Neuronal stem cell (in vitro differentiated cells): ENCODE measurements at regions not wholly inside any gene's neighbourhood (a gene's known extent, or its start where the extent isn't known, plus 50 kb on each side); places are given as distances from the start of the nearest gene placed in this dataset.

Source experiments
- DNase-seq: peaks from one replicate; pipeline ENCODE4 v3.0.0-alpha.2; 2013; ENCODE audit warnings: low spot score
- H2AFZ ChIP-seq: one replicate; pipeline ENCODE4 v1.6.1; 2013; ENCODE audit warnings: mild to moderate bottlenecking, low read length, inconsistent platforms
- H2AK5ac ChIP-seq: 2 replicates; pipeline ENCODE4 v1.6.1; 2013; ENCODE audit warnings: low read depth, mild to moderate bottlenecking, inconsistent platforms, low read length, moderate library complexity, mixed read lengths
- H2BK120ac ChIP-seq: 2 replicates; pipeline ENCODE4 v1.6.1; 2013; ENCODE audit warnings: low read depth, mild to moderate bottlenecking, inconsistent platforms, low read length, moderate library complexity, mixed read lengths
- H2BK12ac ChIP-seq: one replicate; pipeline ENCODE4 v1.6.1; 2013; ENCODE audit warnings: low read length, inconsistent platforms
- H2BK15ac ChIP-seq: 2 replicates; pipeline ENCODE4 v1.6.1; 2013; ENCODE audit warnings: mild to moderate bottlenecking, low read length, inconsistent platforms, mixed read lengths
- H2BK5ac ChIP-seq: one replicate; pipeline ENCODE4 v1.6.1; 2013; ENCODE audit warnings: inconsistent platforms, mild to moderate bottlenecking, low read length, moderate library complexity
- H3K14ac ChIP-seq: one replicate; pipeline ENCODE4 v1.6.1; 2013; ENCODE audit warnings: low read length, inconsistent platforms
- H3K18ac ChIP-seq: 2 replicates; pipeline ENCODE4 v1.6.1; 2013; ENCODE audit warnings: low read length, inconsistent platforms
- H3K23ac ChIP-seq: 2 replicates; pipeline ENCODE4 v1.6.1; 2013; ENCODE audit warnings: low read depth, mild to moderate bottlenecking, mixed read lengths, low read length, inconsistent platforms; ENCODE audit not compliant: poor library complexity
- H3K27ac ChIP-seq: replicated peaks from 3 replicates; pipeline ENCODE4 v1.5.1; 2013; ENCODE audit warnings: low read length, inconsistent platforms
- H3K27me3 ChIP-seq, 3 experiments: 2 replicates each; pipeline ENCODE4 v1.6.1; 2013; ENCODE audit warnings: low read length in 3 of 3, mild to moderate bottlenecking in 2 of 3, inconsistent platforms in 1 of 3, low read depth in 1 of 3, mixed read lengths in 1 of 3, moderate library complexity in 1 of 3; ENCODE audit not compliant: control insufficient read depth in 3 of 3, insufficient read depth in 3 of 3
- H3K36me3 ChIP-seq, 2 donors: replicated peaks in 1 of 2; 2 replicates each; pipeline ENCODE4 v1.6.1; 2013; ENCODE audit warnings: low read length in 2 of 2; ENCODE audit not compliant: control insufficient read depth in 2 of 2, insufficient read depth in 2 of 2
- H3K4ac ChIP-seq: 2 replicates; pipeline ENCODE4 v1.6.1; 2013; ENCODE audit warnings: inconsistent platforms, mild to moderate bottlenecking, low read length, moderate library complexity
- H3K4me1 ChIP-seq, 2 donors: 1 replicate in 1 of 2; 2 replicates in 1 of 2; pipeline ENCODE4 v1.6.1; 2013; ENCODE audit warnings: low read length in 2 of 2, low read depth in 1 of 2; ENCODE audit not compliant: control insufficient read depth in 2 of 2, insufficient read depth in 1 of 2
- H3K4me2 ChIP-seq: one replicate; pipeline ENCODE4 v1.6.1; 2013; ENCODE audit warnings: mild to moderate bottlenecking, low read length, inconsistent platforms; ENCODE audit not compliant: insufficient read depth, poor library complexity, severe bottlenecking
- H3K4me3 ChIP-seq, 2 donors: 2 replicates each; pipeline ENCODE4 v1.5.1; 2013; ENCODE audit warnings: low read length in 2 of 2, mild to moderate bottlenecking in 2 of 2, inconsistent platforms in 1 of 2, moderate library complexity in 1 of 2
- H3K79me1 ChIP-seq: one replicate; pipeline ENCODE4 v1.6.1; 2013; ENCODE audit warnings: low read depth, mild to moderate bottlenecking, inconsistent platforms, low read length, moderate library complexity
- H3K9ac ChIP-seq: one replicate; pipeline ENCODE4 v1.6.1; 2013; ENCODE audit warnings: mild to moderate bottlenecking, low read depth, low read length, inconsistent platforms; ENCODE audit not compliant: poor library complexity
- H3K9me3 ChIP-seq, 2 donors: replicated peaks in 1 of 2; 2 replicates each; pipeline versions ENCODE3 to v1.6.1; 2013; ENCODE audit warnings: low read length in 2 of 2, mild to moderate bottlenecking in 2 of 2, inconsistent platforms in 1 of 2, low read depth in 1 of 2, mixed read lengths in 1 of 2, moderate library complexity in 1 of 2; ENCODE audit not compliant: control insufficient read depth in 2 of 2, insufficient read depth in 1 of 2
- H4K8ac ChIP-seq: one replicate; pipeline ENCODE4 v1.6.1; 2013; ENCODE audit warnings: low read depth, mild to moderate bottlenecking, inconsistent platforms, low read length, moderate library complexity
- H4K91ac ChIP-seq: one replicate; pipeline ENCODE4 v1.6.1; 2013; ENCODE audit warnings: low read length, low read depth, mild to moderate bottlenecking, inconsistent platforms; ENCODE audit not compliant: poor library complexity
- WGBS, 2 donors: extraction: QIAGEN DNeasy Blood & Tissue Kit; methylation state at CpG; one replicate each; pipeline ENCODE4 v1.1.7; 2013; ENCODE audit warnings: missing lambda C conversion rate in 2 of 2, mixed read lengths in 1 of 2; ENCODE audit not compliant: insufficient read length in 2 of 2, insufficient replicate concordance in 1 of 2; ENCODE audit errors: extremely low coverage in 2 of 2; 5-methylcytosine and 5-hydroxymethylcytosine counted together

DNA sequence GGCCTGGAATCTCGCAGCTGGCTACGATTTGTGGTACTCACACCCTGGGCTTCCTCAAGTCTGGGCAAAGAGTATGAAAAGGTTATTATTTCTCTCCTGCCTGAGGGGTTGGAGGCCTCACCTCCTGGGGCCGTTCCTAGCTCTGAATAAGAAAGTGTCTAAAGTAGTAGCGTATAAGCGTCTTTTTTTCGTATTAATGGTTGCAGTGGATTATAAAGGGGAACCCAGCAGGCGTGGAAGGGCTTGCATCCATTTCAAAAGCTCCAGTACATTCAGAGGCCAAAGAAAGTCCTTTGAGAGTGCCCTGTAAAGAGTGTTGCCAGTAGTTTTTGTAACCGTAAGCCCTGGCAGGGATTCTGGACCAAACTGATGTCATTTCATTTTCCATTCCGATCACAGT, 72.2 kb upstream of the MPHOSPH6 start:
- Histone ChIP-seq H2BK12ac (no peak overlapping the region), H3K18ac (no peak overlapping the region), H2BK15ac (no peak overlapping the region), H4K8ac (no peak overlapping the region), H3K36me3 (no peaks in the 10 kb centered on the region), H4K91ac (no peak overlapping the region), H3K9ac (no peak overlapping the region), H2BK120ac (no peak overlapping the region), H3K4me3 (no peak overlapping the region), H3K79me1 (no peaks in the 10 kb centered on the region), H3K4ac (no peak overlapping the region), H3K4me1 (no peaks in the 10 kb centered on the region), H3K4me2 (no peak overlapping the region), H3K27ac (no peak overlapping the region), H2BK5ac (no peak overlapping the region), H3K9me3 (no peaks in the 10 kb centered on the region), H3K14ac (no peak overlapping the region), H2AK5ac (no peak overlapping the region), H3K27me3 (no peaks in the 10 kb centered on the region), H2AFZ (no peak overlapping the region), H3K23ac (no peak overlapping the region)
- no peak for DNase-seq
- WGBS, 2 donors, result no CpG with 5 or more reads among the region's 9 CpGs

DNA sequence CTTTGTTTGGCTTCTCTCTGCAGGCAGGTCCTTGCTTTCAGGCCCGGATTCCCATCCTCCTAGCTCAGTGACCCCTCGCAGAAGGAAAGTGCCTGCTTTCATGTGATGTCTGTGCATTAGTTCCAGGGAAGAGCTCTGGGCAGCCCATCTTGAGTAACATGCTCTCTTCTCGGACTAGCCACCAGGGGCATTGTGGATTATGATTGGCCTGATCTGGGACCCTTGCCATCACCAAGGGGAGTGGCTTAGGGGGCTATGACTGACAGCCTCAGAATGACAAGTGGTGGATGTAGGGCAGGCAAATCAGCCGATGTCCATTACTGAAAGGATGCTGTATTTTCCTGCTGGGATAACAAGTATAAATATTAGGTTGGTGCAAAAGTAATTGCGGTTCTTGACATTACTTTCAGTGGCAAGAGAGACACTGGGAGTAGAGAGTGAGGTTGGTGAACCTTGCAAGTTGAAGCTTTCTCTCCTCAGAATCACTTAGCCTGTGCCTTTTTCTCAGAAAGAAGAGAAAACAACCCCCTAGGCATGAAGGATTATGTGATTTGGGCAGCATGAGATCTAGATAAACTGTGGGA, 71.5 kb upstream of the MPHOSPH6 start:
- H3K9me3 ChIP-seq, result no peaks in the 10 kb centered on the region

DNA sequence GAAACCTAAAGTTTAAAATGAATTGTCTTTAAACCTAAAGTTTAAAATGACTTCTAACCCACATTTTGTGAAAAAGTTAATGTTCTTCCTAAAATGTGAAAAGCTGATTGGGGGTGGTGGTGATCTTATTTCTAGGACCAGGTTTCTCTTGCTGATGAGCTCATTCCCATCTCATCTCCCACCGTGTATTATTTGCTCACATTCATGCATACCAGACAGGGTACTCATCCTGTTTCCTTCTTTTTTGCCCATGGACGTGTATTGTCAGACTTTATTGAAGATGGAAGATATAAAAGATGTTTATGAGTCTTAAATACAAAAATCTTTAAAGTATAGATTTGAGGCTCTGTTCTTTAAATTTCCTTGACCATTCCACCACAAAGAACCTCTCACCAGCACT, 70.1 kb upstream of the MPHOSPH6 start:
- Histone ChIP-seq H2AFZ (no peak overlapping the region), H3K27me3 (no peaks in the 10 kb centered on the region), H2BK120ac (no peak overlapping the region), H3K23ac (no peak overlapping the region), H3K4ac (no peak overlapping the region), H2AK5ac (no peak overlapping the region), H3K9ac (no peak overlapping the region), H4K91ac (no peak overlapping the region), H3K4me1 (no peaks in the 10 kb centered on the region), H2BK12ac (no peak overlapping the region), H3K79me1 (no peaks in the 10 kb centered on the region), H2BK15ac (no peak overlapping the region), H3K18ac (no peak overlapping the region), H3K4me3 (no peak overlapping the region), H2BK5ac (no peak overlapping the region), H3K9me3 (no peaks in the 10 kb centered on the region), H3K14ac (no peak overlapping the region), H3K36me3 (no peaks in the 10 kb centered on the region), H3K27ac (no peak overlapping the region), H4K8ac (no peak overlapping the region), H3K4me2 (no peak overlapping the region)
- no peak for DNase-seq
- WGBS, 2 donors, result no CpG with 5 or more reads among the region's 2 CpGs

More for the DNA sequence above, 71.5 kb upstream of the MPHOSPH6 start:
- H3K27ac ChIP-seq, result no peak overlapping the region
- H3K4me3 ChIP-seq, result no peak overlapping the region
- H4K8ac ChIP-seq, result no peak overlapping the region
- H2BK15ac ChIP-seq, result no peak overlapping the region
- no peak overlapping the region for H3K23ac ChIP-seq
- no peaks in the 10 kb centered on the region for H3K79me1 ChIP-seq
- no peak for DNase-seq
- no peaks in the 10 kb centered on the region for H3K27me3 ChIP-seq
- H2AK5ac ChIP-seq, result no peak overlapping the region
- no peak overlapping the region for H2BK120ac ChIP-seq
- H3K4me1 ChIP-seq, result no peaks in the 10 kb centered on the region
- no peaks in the 10 kb centered on the region for H3K36me3 ChIP-seq
- H2BK5ac ChIP-seq, result no peak overlapping the region
- no peak overlapping the region for H4K91ac ChIP-seq
- no peak overlapping the region for H3K4ac ChIP-seq
- H2BK12ac ChIP-seq, result no peak overlapping the region
- no peak overlapping the region for H3K14ac ChIP-seq
- no peak overlapping the region for H3K18ac ChIP-seq
- no peak overlapping the region for H3K9ac ChIP-seq
- H2AFZ ChIP-seq, result no peak overlapping the region
- H3K4me2 ChIP-seq, result no peak overlapping the region
- WGBS, 2 donors, result no CpG with 5 or more reads among the region's 5 CpGs

DNA sequence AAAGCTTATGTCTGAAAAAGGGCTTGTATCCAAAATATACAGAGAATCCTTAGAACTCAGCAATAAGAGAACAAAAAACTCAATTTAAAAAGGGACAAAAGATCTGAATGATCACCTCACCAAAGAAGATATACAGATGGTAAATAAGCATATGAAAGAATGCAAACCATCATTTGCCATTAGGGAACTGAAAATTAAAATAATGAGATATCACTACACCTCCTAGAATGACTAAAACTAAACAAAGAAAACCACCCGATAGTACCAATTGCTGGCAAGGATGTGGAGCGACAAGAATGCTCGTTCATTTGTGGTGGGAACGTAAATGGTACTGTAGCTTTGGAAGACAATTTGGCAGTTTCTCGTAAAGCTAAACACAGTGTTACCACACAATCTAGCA, 66.9 kb upstream of the MPHOSPH6 start:
- no peak for DNase-seq
- no peak overlapping the region for H2AFZ ChIP-seq
- no peak overlapping the region for H2BK12ac ChIP-seq
- H2BK5ac ChIP-seq, result no peak overlapping the region
- H3K4me1 ChIP-seq, result no peaks in the 10 kb centered on the region
- H3K4me3 ChIP-seq, result no peak overlapping the region
- H2BK15ac ChIP-seq, result no peak overlapping the region
- no peak overlapping the region for H3K23ac ChIP-seq
- no peak overlapping the region for H3K18ac ChIP-seq
- no CpG with 5 or more reads among the region's 5 CpGs for WGBS, 2 donors
- no peak overlapping the region for H2AK5ac ChIP-seq
- H4K8ac ChIP-seq, result no peak overlapping the region
- no peaks in the 10 kb centered on the region for H3K79me1 ChIP-seq
- H4K91ac ChIP-seq, result no peak overlapping the region
- no peak overlapping the region for H3K4me2 ChIP-seq
- no peak overlapping the region for H3K9ac ChIP-seq
- H2BK120ac ChIP-seq, result no peak overlapping the region
- H3K27ac ChIP-seq, result no peak overlapping the region
- no peak overlapping the region for H3K14ac ChIP-seq
- no peaks in the 10 kb centered on the region for H3K36me3 ChIP-seq
- no peaks in the 10 kb centered on the region for H3K27me3 ChIP-seq
- no peak overlapping the region for H3K4ac ChIP-seq
- H3K9me3 ChIP-seq, result no peaks in the 10 kb centered on the region
